B cell (primary cell): ENCODE measurements at regions not wholly inside any gene's neighbourhood (a gene's known extent, or its start where the extent isn't known, plus 50 kb on each side); places are given as distances from the start of the nearest gene placed in this dataset.

Experiments
- ATAC-seq: fragments of 200-7000 bp; cut with Tn5 transposase; one replicate; pipeline ENCODE4 v1.10.0; 2021; ENCODE audit warnings: low read depth, mild to moderate bottlenecking, moderate number of reproducible peaks, moderate library complexity
- CTCF ChIA-PET: fragments of 350-600 bp; sonication (Branson Sonifier 250); formaldehyde crosslinking; loops from one replicate; lab custom pipeline; 2021; ENCODE audit warnings: antibody characterized with exemption, inconsistent platforms; lab: Charles Lee
- POLR2A ChIA-PET: fragments of 350-600 bp; sonication (Branson Sonifier 250); formaldehyde crosslinking; loops from one replicate; lab custom pipeline; 2021; ENCODE audit warnings: antibody characterized with exemption; lab: Charles Lee
- DNase-seq: peaks from one replicate; pipeline ENCODE4 v3.0.0; 2013
- H2AFZ ChIP-seq: 2 replicates; pipeline ENCODE4 v1.6.1; 2012; ENCODE audit warnings: mild to moderate bottlenecking, low read depth, low read length; ENCODE audit not compliant: insufficient read depth, poor library complexity, severe bottlenecking
- H3K27ac ChIP-seq, 2 donors: 1 replicate in 1 of 2; 2 replicates in 1 of 2; pipeline ENCODE4 v1.5.1; 2012 to 2013; ENCODE audit warnings: low read length in 2 of 2, mild to moderate bottlenecking in 2 of 2, moderate library complexity in 1 of 2
- H3K27me3 ChIP-seq, 4 experiments: fragments of 200-600 bp in 1 of 4; sonication (generic) in 1 of 4; replicated peaks in 1 of 4; 1 replicate in 2 of 4; 2 replicates in 2 of 4; pipeline versions ENCODE4 v1.6.1 to v1.7.0; 2013 to 2016; ENCODE audit warnings: low read length in 3 of 4, mild to moderate bottlenecking in 2 of 4, mixed read lengths in 1 of 4, moderate library complexity in 1 of 4; ENCODE audit not compliant: insufficient read depth in 4 of 4, control insufficient read depth in 3 of 4; ENCODE audit errors: control extremely low read depth in 1 of 4
- H3K36me3 ChIP-seq, 2 experiments: replicated peaks in 1 of 2; 1 replicate in 1 of 2; 2 replicates in 1 of 2; pipeline versions ENCODE4 v1.6.1 to v1.7.1; 2013; ENCODE audit warnings: low read length in 1 of 2; ENCODE audit not compliant: insufficient read depth in 2 of 2, control insufficient read depth in 1 of 2; ENCODE audit errors: control extremely low read depth in 1 of 2, extremely low read depth in 1 of 2
- H3K4me1 ChIP-seq, 2 donors: fragments of 200-600 bp in 1 of 2; sonication (generic) in 1 of 2; 1 replicate in 1 of 2; 2 replicates in 1 of 2; pipeline versions ENCODE4 v1.5.1 to v1.6.1; 2013 to 2017; ENCODE audit warnings: low read length in 2 of 2; ENCODE audit not compliant: control insufficient read depth in 2 of 2, insufficient read depth in 2 of 2
- H3K4me2 ChIP-seq: replicated peaks from 2 replicates; pipeline ENCODE3; 2012; ENCODE audit warnings: mild to moderate bottlenecking, low read depth, low read length; ENCODE audit not compliant: poor library complexity, severe bottlenecking
- H3K4me3 ChIP-seq, 5 experiments: fragments of 200-600 bp in 1 of 5; sonication (generic) in 1 of 5; 1 replicate in 3 of 5; 2 replicates in 2 of 5; pipeline versions ENCODE4 v1.5.1 to v1.7.0; 2011 to 2016; ENCODE audit warnings: low read length in 4 of 5, mild to moderate bottlenecking in 4 of 5, low read depth in 2 of 5, control low read depth in 1 of 5, moderate library complexity in 1 of 5; ENCODE audit not compliant: insufficient read depth in 1 of 5; ENCODE audit errors: control extremely low read depth in 1 of 5, extremely low read depth in 1 of 5
- H3K79me2 ChIP-seq: fragments of 200-600 bp; sonication (generic); one replicate; pipeline ENCODE4 v1.6.0; 2016; ENCODE audit warnings: low read length; ENCODE audit not compliant: control insufficient read depth, insufficient read depth
- H3K9ac ChIP-seq: fragments of 200-600 bp; sonication (generic); 2 replicates; pipeline ENCODE4 v1.6.1; 2017; ENCODE audit warnings: mild to moderate bottlenecking, low read length, moderate library complexity
- H3K9me3 ChIP-seq, 3 donors: one replicate each; pipeline versions ENCODE4 v1.6.1 to v1.7.1; 2013; ENCODE audit warnings: low read length in 2 of 3; ENCODE audit not compliant: control insufficient read depth in 2 of 3, insufficient read depth in 1 of 3; ENCODE audit errors: control extremely low read depth in 1 of 3
- H4K20me1 ChIP-seq: 2 replicates; pipeline ENCODE4 v1.6.0; 2012; ENCODE audit warnings: mild to moderate bottlenecking, low read length; ENCODE audit not compliant: insufficient read depth, control insufficient read depth, poor library complexity, severe bottlenecking
- H3K27ac Mint-ChIP-seq: one replicate; pipeline ENCODE4 v1.8.0; 2021; ENCODE audit warnings: mixed read lengths
- H3K27me3 Mint-ChIP-seq: one replicate; pipeline ENCODE4 v1.8.0; 2021; ENCODE audit warnings: mixed read lengths
- H3K4me1 Mint-ChIP-seq: one replicate; pipeline ENCODE4 v1.8.0; 2021; ENCODE audit warnings: mixed read lengths
- H3K4me3 Mint-ChIP-seq: one replicate; pipeline ENCODE4 v1.8.0; 2021; ENCODE audit warnings: mixed read lengths
- H3K9me3 Mint-ChIP-seq: one replicate; pipeline ENCODE4 v1.8.0; 2022; ENCODE audit warnings: mixed read lengths; ENCODE audit not compliant: insufficient read depth
- CTCF ChIP-seq: fragments of 200-600 bp; IDR thresholded peaks from one replicate; pipeline ENCODE4 v1.8.0; 2022; ENCODE audit warnings: antibody characterized with exemption, mild to moderate bottlenecking
- EZH2 ChIP-seq: IDR thresholded peaks from 2 replicates; pipeline ENCODE4 v1.6.1; 2012; ENCODE audit warnings: borderline replicate concordance, low read depth, mild to moderate bottlenecking, moderate library complexity, low read length; ENCODE audit not compliant: insufficient read depth, poor library complexity, severe bottlenecking
- WGBS: methylation state at CpG from one replicate; pipeline ENCODE4 v1.1.5; 2013; ENCODE audit warnings: missing lambda C conversion rate; ENCODE audit not compliant: insufficient coverage; 5-methylcytosine and 5-hydroxymethylcytosine counted together
- intact Hi-C: fragments of 100-400 bp; cut with micrococcal nuclease; formaldehyde crosslinking; loops from one replicate; pipeline ENCODE4 v1.10.0; 2022

- H3K27me3 ChIP-seq, result no peaks in the 10 kb centered on the region
- intact Hi-C loops, result no loop called here
- TF ChIP-seq CTCF, result peak; percentile 7
- no peak for TF ChIP-seq EZH2
- H3K27me3 Mint-ChIP-seq, result no peaks in the 10 kb centered on the region
- no peak overlapping the region for H3K27ac Mint-ChIP-seq
- peaks cover 2% of the 10 kb centered on the region for H3K9me3 Mint-ChIP-seq
- no peak overlapping the region for H3K4me3 Mint-ChIP-seq
- H3K79me2 ChIP-seq, result no peaks in the 10 kb centered on the region
- H2AFZ ChIP-seq, result no peak overlapping the region
- ChIA-PET POLR2A (no interaction called here), CTCF (no interaction called here)
- H3K9ac ChIP-seq, result no peak overlapping the region
- H4K20me1 ChIP-seq, result no peaks in the 10 kb centered on the region
- H3K4me3 ChIP-seq, result no peak overlapping the region
- peaks cover 0 to 10% (median 0%) of the 10 kb centered on the region in 3 donors for H3K9me3 ChIP-seq
- H3K36me3 ChIP-seq, result no peaks in the 10 kb centered on the region
- H3K4me2 ChIP-seq, result no peak overlapping the region
- no peaks in the 10 kb centered on the region for H3K4me1 ChIP-seq
- no peak overlapping the region for H3K27ac ChIP-seq
- DNase-seq (no peak), ATAC-seq (no peak)
- H3K4me1 Mint-ChIP-seq, result no peaks in the 10 kb centered on the region
These were observed 563.4 kb downstream of the BCL11B start for GRCh38 chr14:98708555-98708954.

GRCh38 chr14:98711453-98711852 is 560.5 kb downstream of the BCL11B start:
- H3K4me1 Mint-ChIP-seq, result no peaks in the 10 kb centered on the region
- DNase-seq, result no peak

More at GRCh38 chr14:98711453-98711852, 560.5 kb downstream of the BCL11B start:
- peaks cover 2% of the 10 kb centered on the region for H3K9me3 Mint-ChIP-seq
- Histone ChIP-seq H3K4me1 (no peaks in the 10 kb centered on the region), H3K27ac (no peak overlapping the region), H3K27me3 (no peaks in the 10 kb centered on the region), H3K36me3 (no peaks in the 10 kb centered on the region), H3K79me2 (no peaks in the 10 kb centered on the region), H3K9ac (no peak overlapping the region), H3K9me3 (peaks cover 0 to 18% (median 0%) of the 10 kb centered on the region in 3 donors), H3K4me2 (no peak overlapping the region), H4K20me1 (no peaks in the 10 kb centered on the region), H3K4me3 (no peak overlapping the region), H2AFZ (no peak overlapping the region)
- POLR2A ChIA-PET, result no interaction called here
- intact Hi-C loops, result no loop called here
- H3K4me3 Mint-ChIP-seq, result no peak overlapping the region
- H3K27me3 Mint-ChIP-seq, result no peaks in the 10 kb centered on the region
- no peak for ATAC-seq
- H3K27ac Mint-ChIP-seq, result no peak overlapping the region
- WGBS, result 11% methylated on average over 1 of the region's 2 CpGs
- CTCF ChIA-PET, result interaction anchor here (0.7 kb wide), 1 partner anchor 233 kb away, joined by 3 read pairs; no protein-coding TSS in a partner anchor
- TF ChIP-seq EZH2 (no peak), CTCF (no peak)
